ENCODE measurements at regions not wholly inside any gene's neighbourhood (a gene's known extent, or its start where the extent isn't known, plus 50 kb on each side); places are given as distances from the start of the nearest gene placed in this dataset.
"Not testable (repeated sequence)": the region's sequence is repeated elsewhere in the genome, so short reads cannot be mapped to it uniquely, and the experiment has no call there.

GRCh38 chr14:101249676-101250036, 311.6 kb upstream of the DIO3 start:
- no peak for DNase-seq

GRCh38 chr14:101250336-101250947, 310.9 kb upstream of the DIO3 start:
- DNase-seq: no peak

GRCh38 chr14:101250948-101251811, 310.1 kb upstream of the DIO3 start:
- no peak for DNase-seq

- no peak for DNase-seq
Observed at GRCh38 chr14:101251812-101252442, 309.4 kb upstream of the DIO3 start.

GRCh38 chr14:101252443-101253214, 308.7 kb upstream of the DIO3 start:
- DNase-seq: no peak

GRCh38 chr14:101253948-101254347, 307.3 kb upstream of the DIO3 start:
- DNase-seq: no peak

- no peak for DNase-seq
Observed at GRCh38 chr14:101254805-101255764, 306.2 kb upstream of the DIO3 start.

- DNase-seq: no peak
Observed at GRCh38 chr14:101255765-101256125, 305.6 kb upstream of the DIO3 start.

GRCh38 chr14:101256266-101256665, 305.0 kb upstream of the DIO3 start:
- no peak for DNase-seq

GRCh38 chr14:101257551-101257950, 303.7 kb upstream of the DIO3 start:
- DNase-seq: no peak

GRCh38 chr14:101259748-101260147, 301.5 kb upstream of the DIO3 start:
- DNase-seq: no peak

GRCh38 chr14:101266441-101266840, 294.9 kb upstream of the DIO3 start:
- not testable (repeated sequence) for DNase-seq

GRCh38 chr14:101273091-101273490, 288.2 kb upstream of the DIO3 start:
- DNase-seq: no peak

- no peak for DNase-seq
Observed at GRCh38 chr14:101276309-101277091, 284.8 kb upstream of the DIO3 start.

- DNase-seq: no peak
Observed at GRCh38 chr14:101282418-101282817, 278.9 kb upstream of the DIO3 start.

GRCh38 chr14:101284711-101285110, 276.6 kb upstream of the DIO3 start:
- DNase-seq: no peak

- DNase-seq: no peak
Observed at GRCh38 chr14:101286271-101287018, 274.9 kb upstream of the DIO3 start.

GRCh38 chr14:101288436-101289229, 272.7 kb upstream of the DIO3 start:
- no peak for DNase-seq

- no peak for DNase-seq
Observed at GRCh38 chr14:101289230-101289690, 272.0 kb upstream of the DIO3 start.
